ENCODE measurements at regions not wholly inside any gene's neighbourhood (a gene's known extent, or its start where the extent isn't known, plus 50 kb on each side); places are given as distances from the start of the nearest gene placed in this dataset.

DNA sequence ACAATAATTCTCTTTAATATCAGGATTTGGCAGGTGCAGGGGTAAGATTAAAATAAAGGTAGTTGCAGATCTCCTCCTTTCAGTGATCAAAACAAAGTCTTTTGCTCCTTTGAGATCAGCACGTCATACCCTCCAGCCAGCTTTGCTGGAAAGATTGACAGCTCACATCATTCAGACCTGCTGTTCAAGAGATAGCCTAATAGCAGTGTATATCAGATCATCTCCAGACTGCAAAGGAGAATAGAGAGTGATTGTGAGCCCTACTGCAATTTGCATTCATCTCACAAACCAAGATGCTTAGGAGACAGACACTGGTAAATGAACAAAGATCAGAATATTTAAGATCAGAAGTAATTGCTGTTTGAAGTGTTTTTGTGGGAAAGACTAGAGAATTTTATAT is 135.8 kb upstream of the DSEL start:
- TF ChIP-seq, protein P1, sequence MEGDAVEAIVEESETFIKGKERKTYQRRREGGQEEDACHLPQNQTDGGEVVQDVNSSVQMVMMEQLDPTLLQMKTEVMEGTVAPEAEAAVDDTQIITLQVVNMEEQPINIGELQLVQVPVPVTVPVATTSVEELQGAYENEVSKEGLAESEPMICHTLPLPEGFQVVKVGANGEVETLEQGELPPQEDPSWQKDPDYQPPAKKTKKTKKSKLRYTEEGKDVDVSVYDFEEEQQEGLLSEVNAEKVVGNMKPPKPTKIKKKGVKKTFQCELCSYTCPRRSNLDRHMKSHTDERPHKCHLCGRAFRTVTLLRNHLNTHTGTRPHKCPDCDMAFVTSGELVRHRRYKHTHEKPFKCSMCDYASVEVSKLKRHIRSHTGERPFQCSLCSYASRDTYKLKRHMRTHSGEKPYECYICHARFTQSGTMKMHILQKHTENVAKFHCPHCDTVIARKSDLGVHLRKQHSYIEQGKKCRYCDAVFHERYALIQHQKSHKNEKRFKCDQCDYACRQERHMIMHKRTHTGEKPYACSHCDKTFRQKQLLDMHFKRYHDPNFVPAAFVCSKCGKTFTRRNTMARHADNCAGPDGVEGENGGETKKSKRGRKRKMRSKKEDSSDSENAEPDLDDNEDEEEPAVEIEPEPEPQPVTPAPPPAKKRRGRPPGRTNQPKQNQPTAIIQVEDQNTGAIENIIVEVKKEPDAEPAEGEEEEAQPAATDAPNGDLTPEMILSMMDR (conservative IDR thresholded peaks at IDR 0.05), result no peak
- TF ChIP-seq EZH2 (IDR thresholded peaks at IDR 0.05; ENCODE audit: low read depth), result no peak
- H3K9me2 ChIP-seq (ENCODE audit: insufficient read depth), result 0 out of 2 replicates have a peak, but pooled peaks cover 3% of the 10 kb centered on the region
- no peaks in the 10 kb centered on the region for H4K20me1 ChIP-seq (ENCODE audit: insufficient read depth)
- intact Hi-C loops (cut with micrococcal nuclease; ENCODE audit: unreplicated experiment), result no loop called here
- BruUV-seq (replicated peaks), result no TSS peak
- no peaks in the 10 kb centered on the region for H3K36me3 ChIP-seq (ENCODE audit: low read depth)
- DNase-seq, result no peak
- POLR2A ChIA-PET (ENCODE audit: unreplicated experiment), result no interaction called here
- no peaks in the 10 kb centered on the region for H3K27me3 ChIP-seq (ENCODE audit: insufficient read depth, low read depth)
- CTCF ChIA-PET, result no interaction called here
- H3K4me1 ChIP-seq (replicated peaks; ENCODE audit: insufficient read depth), result no peaks in the 10 kb centered on the region
- no peak overlapping the region for H3K27ac ChIP-seq
- no peaks in the 10 kb centered on the region for H3F3A ChIP-seq (ENCODE audit: insufficient read depth, low read depth)
- no peak overlapping the region for H3K4me3 ChIP-seq
- H3K9me3 ChIP-seq (ENCODE audit: insufficient read depth, low read depth), result no peaks in the 10 kb centered on the region
- no peak overlapping the region for H2AFZ ChIP-seq
- H3K79me2 ChIP-seq (ENCODE audit: low read depth), result no peaks in the 10 kb centered on the region
- no peak overlapping the region for H3K4me2 ChIP-seq

DNA sequence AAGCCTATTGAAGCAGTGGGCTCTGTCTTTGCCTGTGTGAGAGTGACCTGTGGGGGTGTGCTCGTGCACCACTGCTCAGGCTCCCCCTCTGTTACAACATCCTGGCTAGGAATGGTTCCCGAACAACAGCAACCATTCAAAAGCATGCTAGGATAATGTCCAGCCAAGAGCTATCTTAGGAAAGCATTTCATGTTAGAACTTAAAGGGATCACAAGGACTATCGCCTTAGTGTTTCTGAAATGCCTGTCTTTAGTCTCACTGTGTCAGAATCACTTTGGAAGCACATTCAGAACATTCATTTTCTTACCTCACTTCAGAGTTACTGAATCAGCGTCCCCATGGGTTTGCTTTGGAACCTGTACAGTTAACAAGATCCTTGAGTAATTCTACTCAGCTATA is 134.9 kb upstream of the DSEL start:
- Histone ChIP-seq H3K27me3 (ENCODE audit: insufficient read depth, low read depth) (no peaks in the 10 kb centered on the region), H2AFZ (no peak overlapping the region), H3F3A (ENCODE audit: insufficient read depth, low read depth) (no peaks in the 10 kb centered on the region), H3K4me1 (replicated peaks; ENCODE audit: insufficient read depth) (no peaks in the 10 kb centered on the region), H3K36me3 (ENCODE audit: low read depth) (no peaks in the 10 kb centered on the region), H3K4me2 (no peak overlapping the region), H3K79me2 (ENCODE audit: low read depth) (no peaks in the 10 kb centered on the region), H3K27ac (no peak overlapping the region), H3K9me2 (ENCODE audit: insufficient read depth) (0 out of 2 replicates have a peak, but pooled peaks cover 3% of the 10 kb centered on the region), H3K4me3 (no peak overlapping the region), H4K20me1 (ENCODE audit: insufficient read depth) (no peaks in the 10 kb centered on the region), H3K9me3 (ENCODE audit: insufficient read depth, low read depth) (no peaks in the 10 kb centered on the region)
- intact Hi-C loops (cut with micrococcal nuclease; ENCODE audit: unreplicated experiment), result no loop called here
- TF ChIP-seq, protein P1 (conservative IDR thresholded peaks at IDR 0.05), result no peak
- no peak for TF ChIP-seq EZH2 (IDR thresholded peaks at IDR 0.05; ENCODE audit: low read depth)
- CTCF ChIA-PET, result no interaction called here
- DNase-seq, result no peak
- POLR2A ChIA-PET (ENCODE audit: unreplicated experiment), result no interaction called here
- no TSS peak for BruUV-seq (replicated peaks)

DNA sequence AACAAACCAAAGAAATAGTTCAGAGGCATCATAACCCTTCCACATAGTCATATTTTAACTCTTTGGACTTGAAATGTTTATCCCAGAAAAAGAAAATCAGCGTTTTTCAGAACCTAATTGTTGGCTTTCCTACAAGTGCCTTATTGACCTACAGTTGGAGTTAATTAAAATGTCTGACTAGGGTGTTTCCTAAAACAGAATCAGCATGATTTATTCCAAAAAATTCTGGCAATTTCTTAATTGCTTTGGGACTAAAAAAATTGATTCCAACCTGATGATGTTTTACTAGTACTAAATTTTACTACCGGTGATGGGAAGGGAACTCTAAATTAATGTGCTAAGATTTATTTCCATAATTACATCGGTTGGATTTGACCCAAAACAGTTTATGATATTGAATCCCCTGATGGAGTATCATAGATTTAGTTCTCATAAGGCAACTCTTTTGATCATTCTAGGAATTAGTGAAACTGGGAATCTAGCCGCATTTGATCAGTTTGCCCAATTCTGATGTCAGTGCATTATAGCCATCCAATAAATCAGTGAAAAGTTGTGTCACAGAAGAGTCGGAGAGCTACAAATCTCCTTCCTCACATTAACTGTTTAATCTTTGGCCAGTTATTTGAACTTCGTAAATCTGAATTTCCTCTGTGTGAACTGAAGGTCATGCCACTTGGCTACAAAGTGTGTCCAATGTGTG is 134.3 kb upstream of the DSEL start:
- ChIA-PET CTCF (no interaction called here), POLR2A (ENCODE audit: unreplicated experiment) (no interaction called here)
- Histone ChIP-seq H2AFZ (no peak overlapping the region), H3K79me2 (ENCODE audit: low read depth) (no peaks in the 10 kb centered on the region), H3K27ac (no peak overlapping the region), H3K4me1 (replicated peaks; ENCODE audit: insufficient read depth) (no peaks in the 10 kb centered on the region), H3K9me2 (ENCODE audit: insufficient read depth) (0 out of 2 replicates have a peak, but pooled peaks cover 3% of the 10 kb centered on the region), H3K27me3 (ENCODE audit: insufficient read depth, low read depth) (no peaks in the 10 kb centered on the region), H3K9me3 (ENCODE audit: insufficient read depth, low read depth) (no peaks in the 10 kb centered on the region), H4K20me1 (ENCODE audit: insufficient read depth) (no peaks in the 10 kb centered on the region), H3K4me2 (no peak overlapping the region), H3K36me3 (ENCODE audit: low read depth) (no peaks in the 10 kb centered on the region), H3F3A (ENCODE audit: insufficient read depth, low read depth) (no peaks in the 10 kb centered on the region), H3K4me3 (no peak overlapping the region)
- DNase-seq, result no peak
- TF ChIP-seq EZH2 (IDR thresholded peaks at IDR 0.05; ENCODE audit: low read depth), result no peak
- TF ChIP-seq, protein P1 (conservative IDR thresholded peaks at IDR 0.05), result no peak
- intact Hi-C loops (cut with micrococcal nuclease; ENCODE audit: unreplicated experiment), result no loop called here
- no TSS peak for BruUV-seq (replicated peaks)
